ENCODE measurements at regions not wholly inside any gene's neighbourhood (a gene's known extent, or its start where the extent isn't known, plus 50 kb on each side); places are given as distances from the start of the nearest gene placed in this dataset.

- Histone ChIP-seq H3K27ac (peak overlapping the region in 2 of 4 donors; percentile 34 to 47), H3K27me3 (no peaks in the 10 kb centered on the region), H3K36me3 (no peaks in the 10 kb centered on the region), H3K4me3 (no peak overlapping the region), H3K9me3 (no peaks in the 10 kb centered on the region), H3K4me1 (peaks cover 13 to 19% (median 15%) of the 10 kb centered on the region in 3 donors)
- no peak for DNase-seq
- intact Hi-C loops (cut with DNase I): no loop called here
- TF ChIP-seq, protein P1, sequence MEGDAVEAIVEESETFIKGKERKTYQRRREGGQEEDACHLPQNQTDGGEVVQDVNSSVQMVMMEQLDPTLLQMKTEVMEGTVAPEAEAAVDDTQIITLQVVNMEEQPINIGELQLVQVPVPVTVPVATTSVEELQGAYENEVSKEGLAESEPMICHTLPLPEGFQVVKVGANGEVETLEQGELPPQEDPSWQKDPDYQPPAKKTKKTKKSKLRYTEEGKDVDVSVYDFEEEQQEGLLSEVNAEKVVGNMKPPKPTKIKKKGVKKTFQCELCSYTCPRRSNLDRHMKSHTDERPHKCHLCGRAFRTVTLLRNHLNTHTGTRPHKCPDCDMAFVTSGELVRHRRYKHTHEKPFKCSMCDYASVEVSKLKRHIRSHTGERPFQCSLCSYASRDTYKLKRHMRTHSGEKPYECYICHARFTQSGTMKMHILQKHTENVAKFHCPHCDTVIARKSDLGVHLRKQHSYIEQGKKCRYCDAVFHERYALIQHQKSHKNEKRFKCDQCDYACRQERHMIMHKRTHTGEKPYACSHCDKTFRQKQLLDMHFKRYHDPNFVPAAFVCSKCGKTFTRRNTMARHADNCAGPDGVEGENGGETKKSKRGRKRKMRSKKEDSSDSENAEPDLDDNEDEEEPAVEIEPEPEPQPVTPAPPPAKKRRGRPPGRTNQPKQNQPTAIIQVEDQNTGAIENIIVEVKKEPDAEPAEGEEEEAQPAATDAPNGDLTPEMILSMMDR (IDR thresholded peaks at IDR 0.05): peak in 3 of 4 donors; percentile 26 to 36 (median 32)
- no peak for FAIRE-seq
- peak in 3 of 4 donors; percentile 56 to 60 (median 60) for ATAC-seq
- 39 to 53% methylated on average over 6 of the region's 6 CpGs for WGBS, 2 donors
These were observed 452.1 kb upstream of the KCNMB2 start for GRCh38 chr3:178083906-178084866.

GRCh38 chr3:178084938-178085816 is 451.1 kb upstream of the KCNMB2 start:
- Histone ChIP-seq H3K36me3 (no peaks in the 10 kb centered on the region), H3K27me3 (no peaks in the 10 kb centered on the region), H3K9me3 (no peaks in the 10 kb centered on the region), H3K27ac (peak overlapping the region in 2 of 4 donors; percentile 18 to 34), H3K4me3 (no peak overlapping the region), H3K4me1 (peaks cover 13 to 16% (median 15%) of the 10 kb centered on the region in 3 donors)
- ATAC-seq (peak; percentile 88 to 95 (median 93)), FAIRE-seq (no peak), DNase-seq (peak in 5 of 6 donors; percentile 34 to 76 (median 53))
- intact Hi-C loops (cut with DNase I): no loop called here
- TF ChIP-seq, protein P1 (IDR thresholded peaks at IDR 0.05): no peak
- 15 to 18% methylated on average over 6 of the region's 6 CpGs for WGBS, 2 donors

GRCh38 chr3:178085817-178086123 is 450.5 kb upstream of the KCNMB2 start:
- FAIRE-seq: no peak
- peak overlapping the region in 1 of 4 donors; percentile 18 for H3K27ac ChIP-seq

DNA sequence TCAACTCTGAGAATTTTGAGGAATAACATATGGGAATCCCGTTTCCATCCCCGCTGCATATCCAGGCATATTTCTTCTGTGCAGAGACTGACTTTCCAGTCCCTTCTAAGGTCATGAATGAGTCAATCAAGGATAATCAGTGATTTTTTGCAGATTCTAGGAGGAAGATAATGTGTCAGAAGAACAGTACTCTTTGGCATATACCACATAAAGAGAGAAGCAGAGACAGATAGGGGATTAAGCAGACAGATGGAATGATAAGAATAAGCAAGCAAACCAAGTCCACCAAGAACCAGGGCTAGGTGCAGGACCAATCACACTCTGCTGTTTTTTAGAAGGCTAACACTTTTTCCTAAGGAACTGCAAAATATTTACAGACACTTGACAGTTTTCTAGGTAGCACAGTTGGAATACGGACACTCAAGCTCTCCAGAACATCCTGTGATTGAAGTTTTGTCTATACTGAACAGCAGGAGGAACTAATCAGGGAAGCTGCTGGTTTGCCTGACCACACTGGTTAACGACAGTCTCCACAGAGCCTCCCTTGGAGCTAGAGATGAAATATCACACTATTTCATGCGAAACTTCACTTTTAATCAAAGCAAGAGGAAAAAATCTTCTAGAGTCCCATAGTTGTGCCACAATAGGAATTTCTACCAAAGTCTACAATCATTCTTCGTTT is 450.0 kb upstream of the KCNMB2 start:
- no peak overlapping the region for H3K27ac ChIP-seq
- ATAC-seq: peak in 1 of 4 donors; percentile 6
- 89 to 91% methylated on average over 6 of the region's 6 CpGs for WGBS, 2 donors
- intact Hi-C loops (cut with DNase I): no loop called here
- H3K4me3 ChIP-seq: no peak overlapping the region
- H3K36me3 ChIP-seq: no peaks in the 10 kb centered on the region
- H3K4me1 ChIP-seq: peaks cover 13 to 16% (median 15%) of the 10 kb centered on the region in 3 donors
- no peaks in the 10 kb centered on the region for H3K9me3 ChIP-seq
- DNase-seq: no peak
- TF ChIP-seq, protein P1 (IDR thresholded peaks at IDR 0.05): no peak
- no peak for FAIRE-seq
- no peaks in the 10 kb centered on the region for H3K27me3 ChIP-seq

More at GRCh38 chr3:178085817-178086123, 450.5 kb upstream of the KCNMB2 start:
- no peaks in the 10 kb centered on the region for H3K9me3 ChIP-seq
- no peaks in the 10 kb centered on the region for H3K27me3 ChIP-seq
- no peak overlapping the region for H3K4me3 ChIP-seq
- ATAC-seq: no peak
- intact Hi-C loops (cut with DNase I): no loop called here
- H3K36me3 ChIP-seq: no peaks in the 10 kb centered on the region
- TF ChIP-seq, protein P1 (IDR thresholded peaks at IDR 0.05): no peak
- no peak for DNase-seq
- peaks cover 13 to 16% (median 15%) of the 10 kb centered on the region in 3 donors for H3K4me1 ChIP-seq

All from pancreas (tissue), 10 donors.